ENCODE measurements at regions not wholly inside any gene's neighbourhood (a gene's known extent, or its start where the extent isn't known, plus 50 kb on each side); places are given as distances from the start of the nearest gene placed in this dataset.
"Not testable (repeated sequence)": the region's sequence is repeated elsewhere in the genome, so short reads cannot be mapped to it uniquely, and the experiment has no call there.

DNA sequence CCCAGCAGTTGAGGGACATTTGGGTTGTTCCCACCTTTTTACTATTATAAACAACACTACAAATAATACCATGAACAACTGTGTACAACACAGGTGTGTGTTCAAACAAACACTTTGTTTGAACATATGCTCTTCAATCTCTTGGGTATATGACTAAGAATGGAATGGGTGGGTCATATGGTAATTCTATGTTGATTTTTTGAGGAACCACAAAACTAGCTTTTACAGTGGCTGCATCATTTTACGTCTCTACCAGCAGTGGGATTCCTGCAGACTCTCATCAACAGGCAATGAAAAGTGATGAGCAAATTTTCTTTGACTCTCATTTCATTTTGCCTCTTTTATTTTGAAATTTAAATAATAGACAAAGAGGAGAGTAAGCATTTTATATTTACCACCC, 116.9 kb upstream of the KLF14 start:
- DNase-seq = no peak

- DNase-seq = no peak
Observed at GRCh38 chr7:130852867-130853266, 118.9 kb upstream of the KLF14 start.

DNA sequence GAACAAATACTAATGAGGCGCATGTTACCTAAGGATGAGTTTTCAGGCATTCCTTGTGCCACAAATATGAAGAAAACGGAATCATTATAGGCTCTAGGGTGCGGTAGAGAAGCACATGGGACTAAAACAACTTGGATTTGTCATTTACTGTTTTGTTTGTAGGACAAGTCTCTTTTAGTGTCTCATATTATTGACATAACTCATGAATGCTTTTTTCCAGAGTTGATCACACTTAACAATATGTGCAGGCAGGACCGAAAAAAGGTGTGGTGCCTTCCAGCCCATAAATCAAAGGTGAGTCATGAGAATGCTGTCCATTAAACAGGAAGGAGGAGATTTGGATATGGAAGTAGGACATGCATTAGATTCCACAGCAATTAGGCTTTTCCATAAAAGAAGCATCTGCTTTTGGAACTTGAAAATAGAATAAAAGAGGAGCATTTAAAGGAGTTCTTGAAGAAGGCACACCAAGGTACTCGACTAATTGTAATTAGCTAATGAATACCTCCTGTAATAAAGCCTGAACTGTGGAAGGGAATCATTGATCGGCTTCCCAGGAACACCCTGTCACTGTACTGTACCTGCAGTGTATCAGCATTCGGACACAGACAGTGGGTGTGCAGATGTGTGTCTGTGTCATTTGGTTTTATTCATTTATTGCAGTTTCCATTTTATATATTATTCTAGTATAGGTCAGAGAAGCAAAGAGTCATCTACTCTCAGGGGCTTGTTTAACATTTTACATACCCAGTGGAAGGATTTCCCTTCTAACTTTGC, 119.7 kb upstream of the KLF14 start:
- DNase-seq = no peak

DNA sequence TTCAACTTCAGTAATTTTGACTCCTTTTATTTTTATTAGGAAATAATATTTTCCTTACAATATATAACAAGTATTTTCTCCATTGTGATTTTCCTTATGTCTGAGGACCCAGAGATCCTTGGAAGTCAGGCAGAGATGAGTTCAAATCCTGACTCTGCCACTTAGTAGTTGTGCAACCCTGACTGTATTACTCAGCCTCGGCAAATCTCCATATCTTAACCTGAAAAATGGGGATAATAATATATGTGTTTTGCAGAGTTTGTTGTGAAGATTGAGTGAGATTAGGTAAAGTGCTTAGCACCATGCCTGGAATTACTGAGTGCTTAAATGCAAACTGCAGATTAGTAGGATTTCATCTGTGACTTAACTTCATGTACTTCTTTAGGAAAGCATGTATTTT, 120.5 kb upstream of the KLF14 start:
- no peak for DNase-seq

DNA sequence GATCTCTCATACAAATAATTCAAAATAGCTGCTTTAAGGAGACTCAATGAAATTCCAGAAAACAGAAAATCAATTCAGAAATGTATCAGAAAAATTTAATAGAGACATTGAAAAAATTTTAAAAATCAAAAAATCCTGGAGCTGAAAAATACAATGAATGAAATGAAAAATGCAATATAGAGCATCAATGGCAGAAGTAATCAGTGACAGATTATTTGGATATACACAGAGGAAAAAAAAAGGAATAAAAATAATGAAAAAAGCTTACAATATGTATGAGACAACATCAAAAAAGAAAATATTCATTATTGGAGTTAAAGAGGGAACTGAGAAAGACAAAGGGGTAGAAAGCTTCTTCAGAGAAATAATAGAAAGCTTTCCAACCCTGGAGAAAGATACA, 122.9 kb upstream of the KLF14 start:
- no peak for DNase-seq

DNA sequence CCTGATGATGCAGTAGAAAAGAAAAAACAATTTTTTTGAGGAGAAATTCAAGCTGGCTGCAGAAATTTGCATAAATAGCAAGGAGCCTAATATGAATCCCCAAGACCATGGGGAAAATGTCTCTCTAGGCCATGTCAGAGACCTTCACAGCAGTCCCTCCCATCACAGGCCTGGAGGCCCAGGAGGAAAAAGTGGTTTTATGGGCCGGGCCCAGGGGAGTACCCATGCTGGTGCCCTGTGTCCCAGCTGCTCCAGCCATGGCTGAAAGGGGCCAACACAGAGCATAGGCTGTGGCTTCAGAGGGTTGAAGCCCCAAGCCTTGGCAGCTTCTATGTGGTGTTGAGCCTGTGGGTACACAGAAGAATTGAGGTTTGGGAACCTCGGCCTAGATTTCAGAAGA, 126.8 kb upstream of the KLF14 start:
- not testable (repeated sequence) for DNase-seq

DNA sequence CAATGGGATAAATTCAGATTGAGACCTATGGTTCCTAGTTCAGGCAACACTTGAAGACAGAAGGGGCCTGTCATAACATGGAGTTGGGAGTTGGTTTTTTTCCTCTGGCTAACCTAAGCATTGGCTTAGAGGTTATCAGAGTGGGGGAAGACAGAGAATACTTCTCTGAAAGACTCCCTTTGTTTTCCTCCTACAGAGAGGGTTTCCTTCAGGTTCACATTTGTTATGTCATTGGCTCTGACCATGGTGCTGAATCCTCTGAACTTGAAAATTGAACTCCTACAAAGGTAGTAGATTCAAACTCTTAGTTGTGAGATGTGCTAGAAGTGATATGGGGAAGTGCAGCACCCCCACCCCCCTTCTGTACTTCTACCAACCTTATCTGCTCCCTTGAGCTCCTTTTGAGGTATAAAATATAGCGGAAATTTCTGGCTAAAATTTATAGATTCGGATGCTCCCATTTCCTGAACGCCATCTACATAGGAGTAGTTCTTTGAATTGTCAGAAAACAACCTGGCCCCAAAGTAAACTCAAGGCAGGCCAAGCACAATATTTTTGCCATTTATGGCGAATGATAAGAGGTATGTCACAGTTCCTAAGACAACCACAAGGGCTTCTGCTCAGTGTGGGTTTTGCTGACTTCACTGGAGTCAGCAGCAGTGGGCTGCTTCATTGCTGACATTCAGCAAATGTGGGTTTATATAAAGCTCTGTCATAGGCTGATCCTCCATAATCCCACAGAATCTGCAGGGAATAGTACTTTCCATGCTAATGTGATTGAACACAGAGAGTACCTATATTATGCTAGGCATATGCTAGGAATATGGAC, 131.6 kb upstream of the KLF14 start:
- DNase-seq = no peak

- no peak for DNase-seq
Observed at GRCh38 chr7:130867039-130867438, 133.0 kb upstream of the KLF14 start.

GRCh38 chr7:130867581-130868136, 133.7 kb upstream of the KLF14 start:
- no peak for DNase-seq

GRCh38 chr7:130868139-130868538, 134.1 kb upstream of the KLF14 start:
- DNase-seq = no peak

- DNase-seq = no peak
Observed at GRCh38 chr7:130869918-130870317, 135.9 kb upstream of the KLF14 start.

DNA sequence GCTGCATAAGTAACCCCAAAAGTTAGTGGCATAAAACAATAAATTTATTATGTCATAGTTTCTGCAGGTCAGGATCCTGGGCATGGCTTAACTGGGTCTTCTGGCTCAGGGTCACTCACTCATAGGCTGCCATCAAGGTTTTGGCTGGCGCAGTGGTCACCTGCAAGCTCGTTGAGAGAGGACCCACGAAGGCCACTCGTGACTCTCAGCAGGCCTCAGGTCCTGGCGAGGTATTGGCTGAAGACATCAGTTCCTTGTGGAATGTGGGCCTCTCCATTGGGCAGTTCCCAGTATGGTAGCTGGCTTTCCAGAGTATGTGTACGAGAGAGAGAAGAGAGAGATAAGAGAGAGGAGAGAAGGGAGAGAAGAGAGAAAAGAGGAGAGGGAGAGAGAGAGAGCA, 138.3 kb upstream of the KLF14 start:
- DNase-seq = no peak

GRCh38 chr7:130872756-130873448, 138.9 kb upstream of the KLF14 start:
- no peak for DNase-seq

GRCh38 chr7:130874071-130874915, 140.3 kb upstream of the KLF14 start:
- DNase-seq = no peak

DNA sequence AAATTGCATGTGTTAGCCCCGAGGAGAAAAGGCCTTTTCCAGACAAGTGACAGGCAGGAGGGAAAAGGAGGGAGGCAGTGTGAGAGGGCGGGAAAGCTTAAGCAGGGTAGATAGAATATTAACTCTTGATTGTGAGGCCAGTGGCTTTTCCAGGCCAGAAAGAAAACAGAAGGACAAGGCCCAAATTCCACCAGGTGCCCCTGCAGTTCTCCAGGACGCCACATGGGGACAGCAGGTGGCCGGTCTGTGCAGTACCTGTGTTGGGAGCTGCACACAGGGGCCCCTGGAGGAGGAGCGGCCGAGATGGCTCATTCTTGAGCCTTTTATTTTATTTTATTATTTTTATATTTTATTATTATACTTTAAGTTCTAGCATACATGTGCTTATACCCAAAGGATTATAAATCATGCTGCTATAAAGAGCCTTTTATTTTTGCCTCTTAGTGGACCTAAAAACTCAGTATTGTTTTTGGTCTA, 141.3 kb upstream of the KLF14 start:
- no peak for DNase-seq

DNA sequence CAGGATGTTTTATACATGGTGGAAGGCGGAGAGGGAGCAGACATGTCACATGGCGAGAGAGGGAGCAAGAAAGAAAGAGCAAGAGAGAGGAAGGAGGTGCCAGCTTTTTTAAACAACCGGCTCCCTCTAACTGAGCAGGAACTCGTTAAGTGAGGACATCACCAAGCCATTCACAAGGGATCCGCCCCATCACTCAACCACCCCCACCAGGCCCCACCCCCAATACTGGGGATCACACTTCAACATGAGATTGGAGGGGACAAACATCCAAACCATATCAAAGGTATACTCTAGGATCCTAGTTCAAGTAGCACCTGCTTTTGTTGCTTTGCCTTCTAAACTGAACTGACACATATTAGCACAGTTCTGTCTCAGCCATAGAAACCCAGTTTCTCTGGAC, 141.9 kb upstream of the KLF14 start:
- DNase-seq = no peak

DNA sequence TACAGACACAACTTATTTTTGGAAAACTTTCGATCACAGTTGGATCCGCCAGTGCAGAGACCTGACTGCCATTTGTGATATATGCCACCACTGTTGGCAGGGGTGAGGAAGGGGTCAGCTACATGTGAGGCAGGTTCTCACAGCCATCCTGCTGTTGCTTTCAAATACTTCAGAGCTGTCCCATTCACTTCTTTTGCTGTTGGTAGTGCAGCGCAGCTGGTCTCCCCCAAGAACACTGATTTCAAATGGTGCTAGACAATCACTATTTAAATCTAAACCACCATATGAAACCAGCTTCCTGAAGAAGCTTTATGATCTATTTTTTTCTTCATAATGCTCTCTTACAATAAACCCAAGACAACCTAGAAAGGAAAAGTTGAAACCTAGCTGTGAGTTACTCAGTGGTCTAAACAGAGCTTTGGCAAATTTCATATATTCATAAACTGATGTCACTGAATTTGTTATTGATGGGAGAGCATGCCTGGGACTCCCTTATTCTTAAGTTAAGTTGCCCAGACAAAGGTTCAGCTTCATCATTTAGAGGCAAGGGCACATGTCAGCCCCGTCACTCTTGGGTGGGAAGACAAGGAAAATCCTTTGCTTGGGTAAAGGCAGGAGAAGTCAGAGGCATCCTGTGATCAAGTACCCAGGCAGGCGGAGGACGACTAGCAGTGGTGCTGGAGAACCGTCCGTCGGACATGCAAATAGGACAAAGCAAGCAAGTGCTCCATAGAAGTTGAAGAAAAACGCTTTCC, 143.4 kb upstream of the KLF14 start:
- DNase-seq = no peak

GRCh38 chr7:130877991-130878305, 143.9 kb upstream of the KLF14 start:
- DNase-seq = no peak

DNA sequence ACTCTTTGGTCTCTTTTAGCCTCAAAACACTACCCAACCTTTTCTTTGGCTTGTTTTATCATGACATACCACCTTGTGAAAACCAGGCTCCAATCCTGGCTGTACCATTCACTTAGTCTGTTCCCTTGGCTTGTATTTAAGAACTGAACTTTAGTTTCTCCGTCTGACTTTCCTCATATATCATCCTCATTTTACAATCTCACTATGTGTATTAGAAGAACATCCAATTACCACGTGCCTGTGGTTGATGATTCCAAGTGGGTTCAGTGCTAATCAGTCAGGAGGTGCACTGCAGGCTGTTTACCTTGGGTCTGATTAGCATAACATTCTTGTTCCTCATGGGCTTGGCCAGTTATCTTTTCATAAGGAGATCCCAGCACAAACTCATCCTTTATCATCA, 144.8 kb upstream of the KLF14 start:
- no peak for DNase-seq

DNA sequence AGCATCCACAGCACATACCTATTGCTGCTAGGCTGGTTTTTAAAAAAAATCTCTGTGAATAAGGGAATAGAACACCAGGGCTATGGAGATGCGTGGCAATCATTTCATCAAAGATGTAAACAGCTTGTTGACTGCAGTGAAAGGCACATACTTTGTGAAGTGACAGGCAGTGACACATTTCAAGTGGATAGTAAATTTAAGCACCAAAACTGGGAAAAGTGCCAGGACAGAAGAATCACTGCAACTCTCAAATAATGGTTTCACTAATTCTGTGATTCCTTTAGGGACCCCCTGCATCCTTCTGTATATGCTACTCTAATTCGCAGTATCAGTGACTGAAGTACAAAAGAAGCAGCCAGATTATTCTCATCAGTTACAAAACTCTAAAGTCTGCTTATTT, 145.2 kb upstream of the KLF14 start:
- DNase-seq = no peak

DNA sequence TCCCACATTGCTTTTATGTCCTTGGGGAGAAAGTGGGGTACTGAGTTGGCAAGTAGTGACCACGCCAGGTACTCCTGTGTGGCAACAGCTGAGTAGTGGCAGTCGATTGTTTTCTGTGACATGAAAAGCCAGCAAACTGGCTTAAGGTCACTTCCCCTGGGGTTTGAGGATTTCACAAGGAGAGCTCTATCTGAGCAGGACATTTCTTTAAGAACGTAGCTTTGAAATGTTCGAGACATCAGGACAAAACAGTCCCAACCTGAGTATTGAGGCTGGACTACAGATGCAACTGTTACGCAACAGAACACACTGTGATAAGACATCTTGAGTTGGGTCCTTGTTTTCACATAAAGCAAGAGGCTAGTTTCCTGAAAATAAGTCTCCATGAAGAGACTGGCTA, 146.7 kb upstream of the KLF14 start:
- no peak for DNase-seq
